IMR-90 (cell line): ENCODE measurements at regions not wholly inside any gene's neighbourhood (a gene's known extent, or its start where the extent isn't known, plus 50 kb on each side); places are given as distances from the start of the nearest gene placed in this dataset.

Experiments
- ATAC-seq: fragments of 200-7000 bp; cut with Tn5 transposase; 2 replicates; pipeline ENCODE4 v1.9.1; 2020; ENCODE audit warnings: low read depth, mild to moderate bottlenecking, moderate library complexity
- BruUV-seq: library from RNA; stranded (reverse); fragments of 400-500 nt; replicated peaks from 2 replicates; lab custom pipeline; 2021; lab: Mats Ljungman, UMichigan
- CTCF ChIA-PET: fragments of 300-600 bp; formaldehyde crosslinking; extraction: SDS; loops from one replicate; lab custom pipeline; 2021; ENCODE audit warnings: antibody characterized with exemption; lab: Yijun Ruan, JAX
- POLR2A ChIA-PET: fragments of 300-600 bp; sonication (Branson Sonifier 250); formaldehyde crosslinking; loops from one replicate; lab custom pipeline; 2022; ENCODE audit warnings: antibody characterized with exemption; ENCODE audit not compliant: unreplicated experiment; lab: Charles Lee
- DNase-seq: peaks from one replicate; pipeline ENCODE4 v3.0.0; 2013
- H2AFZ ChIP-seq: replicated peaks from 2 replicates; pipeline ENCODE3; 2013; ENCODE audit warnings: low read length, mild to moderate bottlenecking; ENCODE audit not compliant: poor library complexity
- H2AK5ac ChIP-seq: 2 replicates; pipeline ENCODE4 v1.6.1; 2013; ENCODE audit warnings: low read depth, low read length, inconsistent platforms
- H2AK9ac ChIP-seq: replicated peaks from 2 replicates; pipeline ENCODE3; 2013; ENCODE audit warnings: mild to moderate bottlenecking, low read depth, low read length, moderate library complexity; ENCODE audit not compliant: poor library complexity
- H2BK120ac ChIP-seq: 2 replicates; pipeline ENCODE4 v1.6.1; 2013; ENCODE audit warnings: low read depth, low read length, inconsistent platforms
- H2BK15ac ChIP-seq: 3 replicates; pipeline ENCODE4 v1.6.1; 2013; ENCODE audit warnings: low read depth, low read length, inconsistent platforms
- H2BK20ac ChIP-seq: 2 replicates; pipeline ENCODE4 v1.6.1; 2013; ENCODE audit warnings: low read depth, mild to moderate bottlenecking, inconsistent platforms, low read length, moderate library complexity
- H2BK5ac ChIP-seq: 2 replicates; pipeline ENCODE4 v1.6.1; 2013; ENCODE audit warnings: mild to moderate bottlenecking, low read depth, low read length, inconsistent platforms; ENCODE audit not compliant: poor library complexity, severe bottlenecking
- H3K14ac ChIP-seq: replicated peaks from 2 replicates; pipeline ENCODE4 v1.6.1; 2013; ENCODE audit warnings: low read depth, low read length, inconsistent platforms
- H3K18ac ChIP-seq: 2 replicates; pipeline ENCODE4 v1.6.1; 2013; ENCODE audit warnings: low read depth, low read length, control low read depth
- H3K23ac ChIP-seq: 2 replicates; pipeline ENCODE4 v1.6.1; 2013; ENCODE audit warnings: low read depth, low read length, inconsistent platforms
- H3K27ac ChIP-seq: 2 replicates; pipeline ENCODE4 v1.5.1; 2013; ENCODE audit warnings: mild to moderate bottlenecking, control low read depth, low read length; ENCODE audit not compliant: insufficient read depth
- H3K27me3 ChIP-seq: 2 replicates; pipeline ENCODE4 v1.6.1; 2013; ENCODE audit warnings: low read length; ENCODE audit not compliant: control insufficient read depth, insufficient read depth
- H3K36me3 ChIP-seq: 2 replicates; pipeline ENCODE4 v1.6.1; 2013; ENCODE audit warnings: low read length, mixed read lengths; ENCODE audit not compliant: control insufficient read depth, insufficient read depth
- H3K4ac ChIP-seq: 2 replicates; pipeline ENCODE4 v1.6.1; 2013; ENCODE audit warnings: low read depth, low read length, inconsistent platforms
- H3K4me1 ChIP-seq: 2 replicates; pipeline ENCODE4 v1.6.1; 2013; ENCODE audit warnings: low read length, mixed read lengths; ENCODE audit not compliant: control insufficient read depth, insufficient read depth
- H3K4me2 ChIP-seq: 2 replicates; pipeline ENCODE4 v1.6.1; 2013; ENCODE audit warnings: low read depth, mild to moderate bottlenecking, control low read depth, low read length, moderate library complexity
- H3K4me3 ChIP-seq: 2 replicates; pipeline ENCODE4 v1.5.1; 2013; ENCODE audit warnings: low read depth, mild to moderate bottlenecking, control low read depth, low read length, moderate library complexity; ENCODE audit not compliant: insufficient read depth
- H3K56ac ChIP-seq: 2 replicates; pipeline ENCODE4 v1.6.1; 2013; ENCODE audit warnings: low read length, inconsistent platforms; ENCODE audit not compliant: insufficient read depth; ENCODE audit errors: extremely low read depth
- H3K79me1 ChIP-seq, 2 experiments: 2 replicates each; pipeline ENCODE4 v1.6.1; 2013; ENCODE audit warnings: low read length in 2 of 2, inconsistent platforms in 1 of 2, low read depth in 1 of 2
- H3K9ac ChIP-seq: 2 replicates; pipeline ENCODE4 v1.6.1; 2013; ENCODE audit warnings: low read depth, low read length, control low read depth
- H3K9me1 ChIP-seq: 2 replicates; pipeline ENCODE4 v1.6.1; 2013; ENCODE audit warnings: low read length, inconsistent platforms; ENCODE audit not compliant: insufficient read depth
- H3K9me3 ChIP-seq: 2 replicates; pipeline ENCODE4 v1.6.1; 2013; ENCODE audit warnings: low read length; ENCODE audit not compliant: control insufficient read depth, insufficient read depth
- H4K20me1 ChIP-seq: 2 replicates; pipeline ENCODE4 v1.6.1; 2013; ENCODE audit warnings: low read length, inconsistent platforms; ENCODE audit not compliant: insufficient read depth
- H4K5ac ChIP-seq: 2 replicates; pipeline ENCODE4 v1.6.1; 2013; ENCODE audit warnings: mild to moderate bottlenecking, low read depth, low read length, control low read depth
- H4K8ac ChIP-seq, 2 experiments: 2 replicates each; pipeline ENCODE4 v1.6.1; 2013; ENCODE audit warnings: low read depth in 2 of 2, low read length in 2 of 2, control low read depth in 1 of 2, inconsistent platforms in 1 of 2
- H4K91ac ChIP-seq: 2 replicates; pipeline ENCODE4 v1.6.1; 2013; ENCODE audit warnings: low read depth, low read length, inconsistent platforms; ENCODE audit not compliant: insufficient read depth
- BHLHE40 ChIP-seq: fragments of 150-350 bp; IDR thresholded peaks from 2 replicates; pipeline ENCODE4 v1.6.1; 2016; ENCODE audit warnings: mild to moderate bottlenecking, low read depth, low read length
- CEBPB ChIP-seq: IDR thresholded peaks from 2 replicates; pipeline ENCODE4 v1.6.1; 2012; ENCODE audit warnings: low read depth, low read length, improper control_type of control experiment
- CHD1 ChIP-seq: IDR thresholded peaks from 2 replicates; pipeline ENCODE4 v1.6.1; 2012; ENCODE audit warnings: low read depth, low read length, improper control_type of control experiment
- FOS ChIP-seq: fragments of 150-350 bp; IDR thresholded peaks from 2 replicates; pipeline ENCODE4 v1.6.1; 2016; ENCODE audit warnings: low read depth, low read length
- MAFK ChIP-seq: IDR thresholded peaks from 2 replicates; pipeline ENCODE4 v1.6.1; 2012; ENCODE audit warnings: low read depth, low read length, improper control_type of control experiment
- MAZ ChIP-seq: IDR thresholded peaks from 2 replicates; pipeline ENCODE4 v1.6.1; 2012; ENCODE audit warnings: low read depth, mild to moderate bottlenecking, low read length, improper control_type of control experiment, moderate library complexity, borderline replicate concordance
- MXI1 ChIP-seq: IDR thresholded peaks from 2 replicates; pipeline ENCODE4 v1.6.1; 2012; ENCODE audit warnings: low read depth, mild to moderate bottlenecking, low read length, moderate library complexity, borderline replicate concordance
- NFE2L2 ChIP-seq: fragments of 150-350 bp; IDR thresholded peaks from 2 replicates; pipeline ENCODE4 v1.6.1; 2016; ENCODE audit warnings: low read depth, mild to moderate bottlenecking, low read length
- POLR2A ChIP-seq: IDR thresholded peaks from 2 replicates; pipeline ENCODE4 v1.6.1; 2012; ENCODE audit warnings: mild to moderate bottlenecking, low read depth, low read length
- RAD21 ChIP-seq: IDR thresholded peaks from 2 replicates; pipeline ENCODE4 v1.6.1; 2012; ENCODE audit warnings: low read length, improper control_type of control experiment
- RCOR1 ChIP-seq: IDR thresholded peaks from 2 replicates; pipeline ENCODE4 v1.6.1; 2012; ENCODE audit warnings: mild to moderate bottlenecking, low read length, improper control_type of control experiment; ENCODE audit not compliant: insufficient replicate concordance
- RFX5 ChIP-seq: IDR thresholded peaks from 2 replicates; pipeline ENCODE4 v1.8.0; 2012; ENCODE audit warnings: low read depth, mild to moderate bottlenecking, low read length, moderate library complexity
- SMC3 ChIP-seq: fragments of 150-350 bp; IDR thresholded peaks from 2 replicates; pipeline ENCODE4 v1.6.1; 2016; ENCODE audit warnings: low read depth, mild to moderate bottlenecking, antibody characterized with exemption, low read length, moderate library complexity
- WGBS, 2 experiments: methylation state at CpG; one replicate each; pipeline versions ENCODE4 v1.1.5 to v1.1.7; 2013; ENCODE audit warnings: missing lambda C conversion rate in 2 of 2; ENCODE audit not compliant: insufficient read length in 1 of 2; ENCODE audit errors: extremely low coverage in 2 of 2; 5-methylcytosine and 5-hydroxymethylcytosine counted together
- dilution Hi-C: fragments of 300-500 bp; cut with HindIII; formaldehyde crosslinking; loops from one replicate; pipeline ENCODE4 v1.14.3; 2018; ENCODE audit warnings: low sequenced_read_pairs; ENCODE audit not compliant: unreplicated experiment
- in situ Hi-C: fragments of 300-500 bp; cut with MboI; formaldehyde crosslinking; loops from 3 replicates; pipeline ENCODE4 v1.14.3; 2019; ENCODE audit warnings: low sequenced_read_pairs, inconsistent platforms, mixed read lengths
- intact Hi-C: fragments of 100-400 bp; cut with micrococcal nuclease; formaldehyde crosslinking; loops from 2 replicates; pipeline ENCODE4 v1.10.0; 2022
- TF ChIP-seq, protein P1 (sequence below): conservative IDR thresholded peaks from 2 replicates; pipeline ENCODE4 v1.5.1; 2012; ENCODE audit warnings: mild to moderate bottlenecking, low read depth, low read length, improper control_type of control experiment
- TF ChIP-seq, protein P2 (sequence below): fragments of 150-350 bp; IDR thresholded peaks from 2 replicates; pipeline ENCODE4 v1.6.1; 2016; ENCODE audit warnings: low read depth, mild to moderate bottlenecking, low read length, moderate library complexity, borderline replicate concordance
- TF ChIP-seq, protein P3 (sequence below): fragments of 150-350 bp; IDR thresholded peaks from 2 replicates; pipeline ENCODE4 v1.6.1; 2017; ENCODE audit warnings: mild to moderate bottlenecking, antibody characterized with exemption, low read length, low read depth

DNA sequence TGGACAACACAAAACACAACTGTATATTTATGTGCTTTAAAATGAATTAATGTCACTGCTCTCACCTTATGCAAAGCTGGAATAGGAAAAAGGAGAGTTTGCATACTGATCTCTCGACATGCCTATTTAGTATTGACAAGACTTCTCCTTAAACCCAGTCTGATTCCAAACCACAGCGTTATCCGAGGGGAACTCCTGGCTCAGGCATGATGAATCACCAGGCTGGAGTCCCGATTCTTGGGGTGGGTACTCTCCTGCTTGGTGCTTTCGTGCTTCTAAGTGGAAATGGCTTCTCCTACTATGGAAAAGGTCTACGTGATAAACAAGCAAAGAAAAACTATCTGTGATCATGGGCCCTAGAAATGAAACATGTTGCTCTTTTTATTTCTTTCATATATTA is 88.9 kb upstream of the SLC35G4 start:
- no TSS peak for BruUV-seq
- ChIA-PET CTCF (no interaction called here), POLR2A (no interaction called here)
- Histone ChIP-seq H3K56ac (no peak overlapping the region), H3K9me3 (no peaks in the 10 kb centered on the region), H3K27ac (no peak overlapping the region), H3K9ac (no peak overlapping the region), H3K14ac (no peak overlapping the region), H2BK15ac (no peak overlapping the region), H3K18ac (no peak overlapping the region), H2BK120ac (no peak overlapping the region), H3K9me1 (no peaks in the 10 kb centered on the region), H3K27me3 (no peaks in the 10 kb centered on the region; the same call in 1 of the 2 replicates), H4K91ac (no peak overlapping the region), H2AK9ac (no peak overlapping the region), H2AFZ (no peak overlapping the region), H4K20me1 (no peaks in the 10 kb centered on the region), H3K36me3 (no peaks in the 10 kb centered on the region), H3K79me1 (no peaks in the 10 kb centered on the region), H3K23ac (no peak overlapping the region), H4K5ac (no peak overlapping the region), H3K4me2 (no peak overlapping the region), H3K4ac (no peak overlapping the region), H3K4me1 (no peaks in the 10 kb centered on the region), H3K4me3 (no peak overlapping the region), H4K8ac (no peak overlapping the region), H2BK20ac (no peak overlapping the region), H2AK5ac (no peak overlapping the region), H2BK5ac (no peak overlapping the region)
- ATAC-seq (no peak), DNase-seq (no peak)
- WGBS, 2 experiments, result 60% methylated on average over 1 of the region's 6 CpGs; no CpG with 5 or more reads in 1 of the 2 experiments
- intact Hi-C loops, result no loop called here
- dilution Hi-C loops, result no loop called here
- TF ChIP-seq FOS (no peak), RAD21 (no peak), RFX5 (no peak), NFE2L2 (no peak), POLR2A (no peak), MXI1 (no peak), RCOR1 (no peak), CHD1 (no peak), SMC3 (no peak), MAZ (no peak), BHLHE40 (no peak), MAFK (no peak), CEBPB (no peak)
- TF ChIP-seq, protein P1, sequence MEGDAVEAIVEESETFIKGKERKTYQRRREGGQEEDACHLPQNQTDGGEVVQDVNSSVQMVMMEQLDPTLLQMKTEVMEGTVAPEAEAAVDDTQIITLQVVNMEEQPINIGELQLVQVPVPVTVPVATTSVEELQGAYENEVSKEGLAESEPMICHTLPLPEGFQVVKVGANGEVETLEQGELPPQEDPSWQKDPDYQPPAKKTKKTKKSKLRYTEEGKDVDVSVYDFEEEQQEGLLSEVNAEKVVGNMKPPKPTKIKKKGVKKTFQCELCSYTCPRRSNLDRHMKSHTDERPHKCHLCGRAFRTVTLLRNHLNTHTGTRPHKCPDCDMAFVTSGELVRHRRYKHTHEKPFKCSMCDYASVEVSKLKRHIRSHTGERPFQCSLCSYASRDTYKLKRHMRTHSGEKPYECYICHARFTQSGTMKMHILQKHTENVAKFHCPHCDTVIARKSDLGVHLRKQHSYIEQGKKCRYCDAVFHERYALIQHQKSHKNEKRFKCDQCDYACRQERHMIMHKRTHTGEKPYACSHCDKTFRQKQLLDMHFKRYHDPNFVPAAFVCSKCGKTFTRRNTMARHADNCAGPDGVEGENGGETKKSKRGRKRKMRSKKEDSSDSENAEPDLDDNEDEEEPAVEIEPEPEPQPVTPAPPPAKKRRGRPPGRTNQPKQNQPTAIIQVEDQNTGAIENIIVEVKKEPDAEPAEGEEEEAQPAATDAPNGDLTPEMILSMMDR, result no peak
- TF ChIP-seq, protein P2, sequence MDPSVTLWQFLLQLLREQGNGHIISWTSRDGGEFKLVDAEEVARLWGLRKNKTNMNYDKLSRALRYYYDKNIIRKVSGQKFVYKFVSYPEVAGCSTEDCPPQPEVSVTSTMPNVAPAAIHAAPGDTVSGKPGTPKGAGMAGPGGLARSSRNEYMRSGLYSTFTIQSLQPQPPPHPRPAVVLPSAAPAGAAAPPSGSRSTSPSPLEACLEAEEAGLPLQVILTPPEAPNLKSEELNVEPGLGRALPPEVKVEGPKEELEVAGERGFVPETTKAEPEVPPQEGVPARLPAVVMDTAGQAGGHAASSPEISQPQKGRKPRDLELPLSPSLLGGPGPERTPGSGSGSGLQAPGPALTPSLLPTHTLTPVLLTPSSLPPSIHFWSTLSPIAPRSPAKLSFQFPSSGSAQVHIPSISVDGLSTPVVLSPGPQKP, result no peak
- TF ChIP-seq, protein P3, sequence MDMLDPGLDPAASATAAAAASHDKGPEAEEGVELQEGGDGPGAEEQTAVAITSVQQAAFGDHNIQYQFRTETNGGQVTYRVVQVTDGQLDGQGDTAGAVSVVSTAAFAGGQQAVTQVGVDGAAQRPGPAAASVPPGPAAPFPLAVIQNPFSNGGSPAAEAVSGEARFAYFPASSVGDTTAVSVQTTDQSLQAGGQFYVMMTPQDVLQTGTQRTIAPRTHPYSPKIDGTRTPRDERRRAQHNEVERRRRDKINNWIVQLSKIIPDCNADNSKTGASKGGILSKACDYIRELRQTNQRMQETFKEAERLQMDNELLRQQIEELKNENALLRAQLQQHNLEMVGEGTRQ, result no peak
- in situ Hi-C loops, result no loop called here
